ENCODE measurements at regions not wholly inside any gene's neighbourhood (a gene's known extent, or its start where the extent isn't known, plus 50 kb on each side); places are given as distances from the start of the nearest gene placed in this dataset.

- H3K9me3 ChIP-seq (ENCODE audit: control insufficient read depth in 3 of 3, low read length in 3 of 3): no peaks in the 10 kb centered on the region
- no peak overlapping the region for H3K4me3 ChIP-seq (ENCODE audit: low read length in 3 of 3)
- no peak overlapping the region for H3K9ac ChIP-seq (ENCODE audit: low read depth in 1 of 3, low read length in 3 of 3)
- H3K4me1 ChIP-seq (ENCODE audit: control insufficient read depth in 3 of 3, insufficient read depth in 3 of 3, low read length in 3 of 3): no peaks in the 10 kb centered on the region
- no peaks in the 10 kb centered on the region for H3K27me3 ChIP-seq (ENCODE audit: control insufficient read depth in 3 of 3, insufficient read depth in 3 of 3, low read length in 3 of 3)
- no peak overlapping the region for H3K27ac ChIP-seq (ENCODE audit: low read depth, low read length)
- H3K36me3 ChIP-seq (ENCODE audit: control insufficient read depth in 3 of 3, insufficient read depth in 3 of 3, low read length in 3 of 3): no peaks in the 10 kb centered on the region
Observed at GRCh38 chr7:33661430-33662160, 243.7 kb upstream of the BMPER start.

DNA sequence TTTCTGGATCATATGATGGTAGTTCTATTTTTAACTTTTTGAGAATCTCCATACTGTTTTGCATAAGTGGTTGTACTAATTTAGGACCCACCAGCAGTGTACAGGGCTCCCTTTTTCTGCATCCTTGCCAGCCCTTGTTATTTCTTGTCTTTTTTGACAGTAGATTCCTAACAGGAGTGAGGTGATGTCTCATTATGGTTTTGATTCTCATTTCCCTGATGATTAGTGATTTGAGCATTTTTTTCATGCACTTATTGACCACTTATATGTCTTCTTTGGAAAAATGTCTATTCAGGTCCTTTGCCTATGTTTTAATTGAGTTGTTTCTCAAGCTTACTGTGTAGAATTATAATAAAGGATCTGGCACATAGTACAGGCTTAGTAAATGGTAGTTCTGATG lies 238.8 kb upstream of the BMPER start:
- H3K27ac ChIP-seq (ENCODE audit: low read depth, low read length): no peak overlapping the region
- H3K4me1 ChIP-seq (ENCODE audit: control insufficient read depth in 3 of 3, insufficient read depth in 3 of 3, low read length in 3 of 3): no peaks in the 10 kb centered on the region
- H3K9me3 ChIP-seq (ENCODE audit: control insufficient read depth in 3 of 3, low read length in 3 of 3): no peaks in the 10 kb centered on the region
- H3K36me3 ChIP-seq (ENCODE audit: control insufficient read depth in 3 of 3, insufficient read depth in 3 of 3, low read length in 3 of 3): no peaks in the 10 kb centered on the region
- no peak overlapping the region for H3K4me3 ChIP-seq (ENCODE audit: low read length in 3 of 3)
- H3K9ac ChIP-seq (ENCODE audit: low read depth in 1 of 3, low read length in 3 of 3): no peak overlapping the region
- H3K27me3 ChIP-seq (ENCODE audit: control insufficient read depth in 3 of 3, insufficient read depth in 3 of 3, low read length in 3 of 3): no peaks in the 10 kb centered on the region

DNA sequence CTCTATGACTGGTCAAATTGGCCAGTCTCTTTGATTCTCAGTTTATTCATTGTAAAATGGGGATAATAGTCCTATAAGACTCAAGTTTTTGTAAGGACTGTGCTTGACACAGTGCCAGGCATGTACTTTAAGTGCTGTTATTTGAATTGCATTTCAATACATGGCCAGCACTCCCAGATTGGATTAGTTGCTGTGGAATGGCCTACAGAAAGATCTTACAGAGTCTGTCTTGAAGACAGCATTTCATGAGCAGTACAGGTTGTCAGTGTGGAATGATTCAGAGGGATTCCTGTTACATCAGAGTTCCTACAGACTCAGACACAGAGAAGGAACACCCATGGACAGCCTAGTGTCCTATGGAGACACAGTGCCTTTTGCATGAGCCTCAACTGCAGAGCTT lies 238.1 kb upstream of the BMPER start:
- Histone ChIP-seq H3K9ac (ENCODE audit: low read depth in 1 of 3, low read length in 3 of 3) (no peak overlapping the region), H3K4me3 (ENCODE audit: low read length in 3 of 3) (no peak overlapping the region), H3K27me3 (ENCODE audit: control insufficient read depth in 3 of 3, insufficient read depth in 3 of 3, low read length in 3 of 3) (no peaks in the 10 kb centered on the region), H3K4me1 (ENCODE audit: control insufficient read depth in 3 of 3, insufficient read depth in 3 of 3, low read length in 3 of 3) (no peaks in the 10 kb centered on the region), H3K27ac (ENCODE audit: low read depth, low read length) (no peak overlapping the region), H3K36me3 (ENCODE audit: control insufficient read depth in 3 of 3, insufficient read depth in 3 of 3, low read length in 3 of 3) (no peaks in the 10 kb centered on the region), H3K9me3 (ENCODE audit: control insufficient read depth in 3 of 3, low read length in 3 of 3) (no peaks in the 10 kb centered on the region)

- no peaks in the 10 kb centered on the region for H3K27me3 ChIP-seq (ENCODE audit: control insufficient read depth in 3 of 3, insufficient read depth in 3 of 3, low read length in 3 of 3)
- no peak overlapping the region for H3K9ac ChIP-seq (ENCODE audit: low read depth in 1 of 3, low read length in 3 of 3)
- H3K36me3 ChIP-seq (ENCODE audit: control insufficient read depth in 3 of 3, insufficient read depth in 3 of 3, low read length in 3 of 3): no peaks in the 10 kb centered on the region
- H3K4me1 ChIP-seq (ENCODE audit: control insufficient read depth in 3 of 3, insufficient read depth in 3 of 3, low read length in 3 of 3): no peaks in the 10 kb centered on the region
- H3K27ac ChIP-seq (ENCODE audit: low read depth, low read length): no peak overlapping the region
- no peak overlapping the region for H3K4me3 ChIP-seq (ENCODE audit: low read length in 3 of 3)
- no peaks in the 10 kb centered on the region for H3K9me3 ChIP-seq (ENCODE audit: control insufficient read depth in 3 of 3, low read length in 3 of 3)
Observed at GRCh38 chr7:33669251-33669670, 236.1 kb upstream of the BMPER start.

DNA sequence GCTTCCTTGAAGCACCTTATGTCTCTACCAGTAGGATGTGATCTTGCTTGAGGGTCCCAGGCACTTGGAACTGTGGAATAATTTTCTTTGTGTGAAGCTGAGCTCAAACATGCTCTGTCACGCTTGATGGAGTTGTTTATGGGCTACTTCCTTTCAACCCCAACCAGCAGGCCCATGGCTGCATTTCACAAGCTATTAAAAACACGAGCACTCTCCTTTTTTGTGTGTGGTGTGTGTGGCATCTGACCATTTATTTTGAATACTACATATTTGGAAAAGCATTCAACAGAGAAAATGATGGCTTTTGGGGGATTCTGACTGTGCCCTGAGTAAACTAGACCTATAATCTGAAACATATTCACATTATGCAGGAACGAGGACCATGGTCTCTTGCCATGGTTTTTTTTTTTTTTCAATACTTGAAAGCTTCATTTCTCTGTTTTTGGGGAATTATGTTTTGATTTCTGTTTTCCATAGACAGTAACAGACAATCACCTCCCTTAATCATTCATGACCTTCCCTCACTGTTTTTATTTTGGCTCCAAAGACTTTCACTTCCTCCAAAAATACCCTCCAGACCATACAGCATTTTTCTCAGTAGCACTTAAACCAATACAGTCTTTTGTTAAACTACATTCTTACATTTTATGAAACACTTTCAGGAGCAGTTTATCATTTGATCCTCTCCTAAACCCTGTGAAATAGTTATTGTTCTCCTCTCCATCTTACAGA lies 233.6 kb upstream of the BMPER start:
- no peak overlapping the region for H3K4me3 ChIP-seq (ENCODE audit: low read length in 3 of 3)
- H3K27ac ChIP-seq (ENCODE audit: low read depth, low read length): no peak overlapping the region
- H3K27me3 ChIP-seq (ENCODE audit: control insufficient read depth in 3 of 3, insufficient read depth in 3 of 3, low read length in 3 of 3): no peaks in the 10 kb centered on the region
- no peaks in the 10 kb centered on the region for H3K36me3 ChIP-seq (ENCODE audit: control insufficient read depth in 3 of 3, insufficient read depth in 3 of 3, low read length in 3 of 3)
- H3K9ac ChIP-seq (ENCODE audit: low read depth in 1 of 3, low read length in 3 of 3): no peak overlapping the region
- no peaks in the 10 kb centered on the region for H3K9me3 ChIP-seq (ENCODE audit: control insufficient read depth in 3 of 3, low read length in 3 of 3)
- no peaks in the 10 kb centered on the region for H3K4me1 ChIP-seq (ENCODE audit: control insufficient read depth in 3 of 3, insufficient read depth in 3 of 3, low read length in 3 of 3)

DNA sequence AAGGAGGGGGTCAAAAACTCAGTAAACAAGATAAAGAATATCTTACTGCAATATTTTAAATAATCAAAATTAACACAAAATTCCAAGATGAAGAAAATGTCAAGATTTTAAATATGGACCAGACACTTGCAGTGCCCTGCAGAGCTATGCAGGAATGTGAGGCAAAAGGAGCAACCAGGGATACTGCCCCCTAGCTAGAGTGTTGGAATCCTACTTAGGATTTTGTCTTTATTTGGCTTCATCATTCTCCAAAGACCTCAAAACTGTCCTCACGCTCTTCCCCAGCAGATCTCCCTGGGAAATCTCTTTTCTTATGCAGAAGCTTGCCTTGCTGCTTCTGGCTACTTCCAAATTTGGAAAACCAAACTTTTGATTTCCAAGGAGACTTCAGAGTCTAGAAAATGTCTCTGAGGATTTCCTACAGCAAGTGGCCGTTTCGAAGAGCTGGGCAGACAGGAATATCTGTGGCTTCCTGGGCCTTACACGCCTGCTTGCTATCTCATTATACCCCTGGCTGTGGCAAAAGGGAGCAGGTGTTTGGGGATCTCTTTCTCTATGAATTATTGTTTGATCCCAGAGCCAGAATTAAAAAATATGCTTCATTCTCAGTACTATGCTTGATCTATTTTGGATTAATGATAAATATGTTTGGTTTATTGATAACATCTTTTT lies 232.2 kb upstream of the BMPER start:
- H3K27ac ChIP-seq (ENCODE audit: low read depth, low read length): no peak overlapping the region
- H3K36me3 ChIP-seq (ENCODE audit: control insufficient read depth in 3 of 3, insufficient read depth in 3 of 3, low read length in 3 of 3): no peaks in the 10 kb centered on the region
- H3K9ac ChIP-seq (ENCODE audit: low read depth in 1 of 3, low read length in 3 of 3): no peak overlapping the region
- H3K4me3 ChIP-seq (ENCODE audit: low read length in 3 of 3): no peak overlapping the region
- no peaks in the 10 kb centered on the region for H3K9me3 ChIP-seq (ENCODE audit: control insufficient read depth in 3 of 3, low read length in 3 of 3)
- no peaks in the 10 kb centered on the region for H3K4me1 ChIP-seq (ENCODE audit: control insufficient read depth in 3 of 3, insufficient read depth in 3 of 3, low read length in 3 of 3)
- H3K27me3 ChIP-seq (ENCODE audit: control insufficient read depth in 3 of 3, insufficient read depth in 3 of 3, low read length in 3 of 3): no peaks in the 10 kb centered on the region

GRCh38 chr7:33674804-33675411 lies 230.4 kb upstream of the BMPER start:
- Histone ChIP-seq H3K27me3 (ENCODE audit: control insufficient read depth in 3 of 3, insufficient read depth in 3 of 3, low read length in 3 of 3) (no peaks in the 10 kb centered on the region), H3K4me3 (ENCODE audit: low read length in 3 of 3) (no peak overlapping the region), H3K9ac (ENCODE audit: low read depth in 1 of 3, low read length in 3 of 3) (no peak overlapping the region), H3K4me1 (ENCODE audit: control insufficient read depth in 3 of 3, insufficient read depth in 3 of 3, low read length in 3 of 3) (no peaks in the 10 kb centered on the region), H3K9me3 (ENCODE audit: control insufficient read depth in 3 of 3, low read length in 3 of 3) (peaks cover 0 to 4% (median 0%) of the 10 kb centered on the region in 3 donors), H3K27ac (ENCODE audit: low read depth, low read length) (no peak overlapping the region), H3K36me3 (ENCODE audit: control insufficient read depth in 3 of 3, insufficient read depth in 3 of 3, low read length in 3 of 3) (no peaks in the 10 kb centered on the region)

DNA sequence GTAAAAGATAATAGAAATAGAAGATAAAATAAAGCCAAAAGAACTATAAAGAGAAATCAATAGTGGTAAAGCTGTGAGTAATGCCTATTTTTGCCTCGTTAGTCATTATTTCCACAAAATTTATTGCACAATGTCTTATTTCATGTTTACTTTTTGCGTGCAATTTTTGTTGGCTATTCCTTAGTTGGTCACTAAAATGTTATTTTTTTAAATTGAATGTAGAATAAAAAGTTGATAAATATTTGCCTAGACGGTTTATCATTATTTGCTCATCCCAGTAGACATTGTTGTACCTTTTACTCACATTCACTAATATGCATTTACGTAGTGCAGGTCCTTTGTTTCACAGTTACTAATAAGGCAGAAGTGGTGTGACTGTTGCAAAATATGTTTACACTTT lies 227.8 kb upstream of the BMPER start:
- no peak overlapping the region for H3K9ac ChIP-seq (ENCODE audit: low read depth in 1 of 3, low read length in 3 of 3)
- peaks cover 0 to 7% (median 0%) of the 10 kb centered on the region in 3 donors for H3K9me3 ChIP-seq (ENCODE audit: control insufficient read depth in 3 of 3, low read length in 3 of 3)
- no peaks in the 10 kb centered on the region for H3K27me3 ChIP-seq (ENCODE audit: control insufficient read depth in 3 of 3, insufficient read depth in 3 of 3, low read length in 3 of 3)
- no peaks in the 10 kb centered on the region for H3K36me3 ChIP-seq (ENCODE audit: control insufficient read depth in 3 of 3, insufficient read depth in 3 of 3, low read length in 3 of 3)
- H3K27ac ChIP-seq (ENCODE audit: low read depth, low read length): no peak overlapping the region
- H3K4me3 ChIP-seq (ENCODE audit: low read length in 3 of 3): no peak overlapping the region
- no peaks in the 10 kb centered on the region for H3K4me1 ChIP-seq (ENCODE audit: control insufficient read depth in 3 of 3, insufficient read depth in 3 of 3, low read length in 3 of 3)

DNA sequence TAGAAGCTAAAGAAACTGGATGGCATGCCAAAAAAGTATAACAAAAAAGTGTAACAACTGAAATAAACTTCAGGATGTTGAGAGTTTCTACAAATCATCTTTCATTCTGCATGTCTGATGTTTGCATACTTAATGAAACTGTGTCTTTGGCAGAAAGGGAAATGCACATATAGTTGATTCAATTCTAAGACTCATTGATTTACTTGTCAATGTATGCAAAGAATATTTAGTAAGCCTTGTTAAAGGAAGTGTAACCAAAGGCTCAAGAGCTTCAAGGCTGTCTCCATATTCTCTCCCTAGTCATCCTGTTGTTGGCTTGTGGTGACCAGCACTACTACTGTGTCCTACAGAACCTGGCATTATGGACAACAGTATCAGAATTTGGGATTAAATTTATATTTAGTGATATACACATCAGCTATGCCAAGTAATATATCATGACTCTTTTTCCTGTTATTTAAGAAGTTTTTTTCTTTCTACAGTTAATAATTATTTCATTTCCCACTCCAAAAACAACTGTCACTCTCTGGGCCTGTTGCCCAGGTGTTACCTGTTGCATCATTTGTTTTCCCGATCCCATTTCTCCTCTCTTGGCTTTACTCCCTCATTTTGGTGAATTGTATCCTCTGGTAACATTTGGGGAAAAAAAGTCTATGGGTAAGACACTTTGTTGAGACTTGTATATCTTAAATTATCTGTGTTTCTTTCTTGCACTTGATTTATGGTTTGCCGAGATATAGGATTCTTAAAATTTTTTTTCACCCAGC lies 226.6 kb upstream of the BMPER start:
- H3K36me3 ChIP-seq (ENCODE audit: control insufficient read depth in 3 of 3, insufficient read depth in 3 of 3, low read length in 3 of 3): no peaks in the 10 kb centered on the region
- H3K4me3 ChIP-seq (ENCODE audit: low read length in 3 of 3): no peak overlapping the region
- peaks cover 0 to 7% (median 0%) of the 10 kb centered on the region in 3 donors for H3K9me3 ChIP-seq (ENCODE audit: control insufficient read depth in 3 of 3, low read length in 3 of 3)
- H3K4me1 ChIP-seq (ENCODE audit: control insufficient read depth in 3 of 3, insufficient read depth in 3 of 3, low read length in 3 of 3): no peaks in the 10 kb centered on the region
- H3K27me3 ChIP-seq (ENCODE audit: control insufficient read depth in 3 of 3, insufficient read depth in 3 of 3, low read length in 3 of 3): no peaks in the 10 kb centered on the region
- H3K9ac ChIP-seq (ENCODE audit: low read depth in 1 of 3, low read length in 3 of 3): no peak overlapping the region
- H3K27ac ChIP-seq (ENCODE audit: low read depth, low read length): no peak overlapping the region

All from skeletal muscle tissue (tissue), 3 donors.